ENCODE measurements at regions not wholly inside any gene's neighbourhood (a gene's known extent, or its start where the extent isn't known, plus 50 kb on each side); places are given as distances from the start of the nearest gene placed in this dataset.
"Not testable (repeated sequence)": the region's sequence is repeated elsewhere in the genome, so short reads cannot be mapped to it uniquely, and the experiment has no call there.

DNA sequence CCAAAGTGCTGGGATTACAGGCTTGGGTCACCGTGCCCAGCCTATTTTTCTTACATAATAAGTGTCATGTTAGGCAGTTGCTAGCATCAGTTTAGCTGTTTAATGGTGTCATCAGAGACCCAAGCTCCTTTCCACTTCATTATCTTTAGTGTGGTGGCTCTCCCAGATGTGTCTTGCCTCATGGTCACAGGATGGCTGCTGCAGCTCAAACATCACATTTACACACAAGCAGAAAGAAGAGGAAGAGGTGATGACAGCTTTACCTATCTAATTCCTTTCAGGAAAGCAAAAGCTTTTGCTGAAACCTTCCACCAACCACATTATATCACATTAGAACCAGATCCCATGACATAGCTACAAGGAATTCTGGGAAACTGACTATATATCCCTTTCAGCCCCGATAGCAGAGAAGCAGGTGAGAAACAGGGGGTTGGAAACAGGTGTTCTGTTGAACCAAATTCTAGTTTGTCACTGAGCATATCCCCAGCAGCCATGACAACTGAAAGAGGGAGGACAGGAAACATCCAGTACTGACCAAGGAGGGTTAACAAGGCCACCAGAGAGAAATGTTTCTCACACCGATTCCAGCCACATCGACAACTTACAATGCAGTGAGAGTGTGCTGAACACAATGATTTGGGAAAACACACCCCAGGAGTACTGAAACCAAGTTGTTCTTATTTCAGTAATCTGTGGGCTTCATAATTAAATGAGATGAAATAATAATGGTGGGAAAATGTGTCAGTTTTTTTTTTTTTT is 617.0 kb downstream of the UQCRFS1 start:
- Histone ChIP-seq H3K4me3 (no peak overlapping the region), H3K27ac (no peak overlapping the region)
- TF ChIP-seq, protein P1, sequence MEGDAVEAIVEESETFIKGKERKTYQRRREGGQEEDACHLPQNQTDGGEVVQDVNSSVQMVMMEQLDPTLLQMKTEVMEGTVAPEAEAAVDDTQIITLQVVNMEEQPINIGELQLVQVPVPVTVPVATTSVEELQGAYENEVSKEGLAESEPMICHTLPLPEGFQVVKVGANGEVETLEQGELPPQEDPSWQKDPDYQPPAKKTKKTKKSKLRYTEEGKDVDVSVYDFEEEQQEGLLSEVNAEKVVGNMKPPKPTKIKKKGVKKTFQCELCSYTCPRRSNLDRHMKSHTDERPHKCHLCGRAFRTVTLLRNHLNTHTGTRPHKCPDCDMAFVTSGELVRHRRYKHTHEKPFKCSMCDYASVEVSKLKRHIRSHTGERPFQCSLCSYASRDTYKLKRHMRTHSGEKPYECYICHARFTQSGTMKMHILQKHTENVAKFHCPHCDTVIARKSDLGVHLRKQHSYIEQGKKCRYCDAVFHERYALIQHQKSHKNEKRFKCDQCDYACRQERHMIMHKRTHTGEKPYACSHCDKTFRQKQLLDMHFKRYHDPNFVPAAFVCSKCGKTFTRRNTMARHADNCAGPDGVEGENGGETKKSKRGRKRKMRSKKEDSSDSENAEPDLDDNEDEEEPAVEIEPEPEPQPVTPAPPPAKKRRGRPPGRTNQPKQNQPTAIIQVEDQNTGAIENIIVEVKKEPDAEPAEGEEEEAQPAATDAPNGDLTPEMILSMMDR (IDR thresholded peaks at IDR 0.05), result no peak
- DNase-seq (ENCODE audit: low spot score), result no peak

DNA sequence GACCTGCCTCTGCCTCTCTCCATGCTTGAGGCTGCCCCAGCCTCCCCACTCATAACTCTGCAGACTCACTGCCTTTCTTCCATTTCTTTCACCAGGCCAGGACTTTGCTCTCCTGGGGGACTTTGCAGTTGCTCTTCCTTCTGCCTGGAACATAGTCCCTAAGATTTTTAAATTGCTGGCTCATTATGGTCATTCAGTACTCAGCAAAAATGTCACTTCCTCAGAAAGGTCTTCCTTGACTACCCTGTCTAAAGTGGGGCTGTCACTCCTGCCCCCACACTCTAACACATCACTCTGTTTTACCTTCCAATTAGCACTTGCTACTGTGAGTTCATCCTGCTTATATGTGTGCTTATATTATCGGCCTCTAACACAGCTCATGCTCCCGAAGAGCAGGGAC is 618.2 kb downstream of the UQCRFS1 start:
- TF ChIP-seq, protein P1 (IDR thresholded peaks at IDR 0.05), result no peak
- no peak for DNase-seq (ENCODE audit: low spot score)

DNA sequence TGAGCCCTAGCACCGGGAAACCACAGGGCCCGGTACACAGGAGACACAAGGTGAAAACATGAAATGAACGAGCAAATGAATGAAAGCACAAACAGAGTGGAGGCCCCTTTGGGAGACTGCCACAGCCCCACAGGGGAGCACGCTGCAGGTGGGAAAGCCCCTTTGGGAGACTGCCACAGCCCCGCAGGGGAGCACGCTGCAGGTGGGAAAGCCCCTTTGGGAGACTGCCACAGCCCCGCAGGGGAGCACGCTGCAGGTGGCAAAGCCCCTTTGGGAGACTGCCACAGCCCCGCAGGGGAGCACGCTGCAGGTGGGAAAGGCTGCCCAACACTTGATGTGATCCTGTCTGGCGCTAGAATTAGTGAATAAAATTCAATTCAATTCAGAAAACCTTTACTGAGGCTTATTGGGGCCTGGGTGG is 623.0 kb downstream of the UQCRFS1 start:
- not testable (repeated sequence) for H3K4me3 ChIP-seq; DNase-seq (ENCODE audit: low spot score); H3K27ac ChIP-seq

More for the DNA sequence above, 618.2 kb downstream of the UQCRFS1 start:
- Histone ChIP-seq H3K27ac (no peak overlapping the region), H3K4me3 (no peak overlapping the region)

DNA sequence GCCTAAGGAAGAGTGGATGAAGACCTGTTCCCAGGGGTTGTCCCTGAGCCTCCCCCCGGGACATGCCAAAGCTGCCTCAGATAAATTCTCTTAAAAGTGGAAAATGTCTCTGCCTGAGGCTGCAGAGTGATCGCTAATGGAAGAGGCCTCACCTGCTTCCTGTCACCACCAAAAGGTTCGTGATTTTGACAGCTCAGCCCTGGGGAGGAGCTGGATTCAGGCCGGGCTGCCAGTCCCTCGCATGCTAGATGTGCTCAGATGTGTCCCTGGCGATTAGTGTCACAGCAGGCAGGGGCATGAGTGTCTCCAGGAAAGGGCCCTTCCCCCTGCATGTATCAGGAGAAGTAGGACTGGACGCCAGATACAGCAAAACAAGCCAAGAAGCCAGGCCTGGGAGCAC is 626.5 kb downstream of the UQCRFS1 start:
- no peak for DNase-seq (ENCODE audit: low spot score)
- no peak overlapping the region for H3K4me3 ChIP-seq
- no peak overlapping the region for H3K27ac ChIP-seq
- TF ChIP-seq, protein P1 (IDR thresholded peaks at IDR 0.05), result no peak

DNA sequence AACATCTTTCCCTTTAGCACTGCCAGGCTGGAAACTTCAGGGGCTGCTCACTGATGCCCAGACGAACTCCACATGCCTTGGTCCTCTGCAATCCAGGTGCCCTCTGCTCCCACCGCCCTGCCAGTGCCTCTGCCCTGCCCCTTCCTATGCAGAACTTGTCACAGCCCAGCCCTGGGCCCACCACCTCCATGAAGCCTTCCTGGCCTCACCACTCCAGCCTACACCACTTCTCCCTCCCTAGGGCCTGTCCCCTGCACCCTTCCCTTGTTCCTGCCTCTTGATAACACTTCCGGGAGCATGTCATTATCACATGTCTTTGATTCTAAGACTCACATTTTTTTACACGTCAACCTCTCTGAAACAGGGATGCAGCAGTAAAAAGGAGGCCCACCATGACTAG is 627.2 kb downstream of the UQCRFS1 start:
- TF ChIP-seq, protein P1 (IDR thresholded peaks at IDR 0.05), result no peak

DNA sequence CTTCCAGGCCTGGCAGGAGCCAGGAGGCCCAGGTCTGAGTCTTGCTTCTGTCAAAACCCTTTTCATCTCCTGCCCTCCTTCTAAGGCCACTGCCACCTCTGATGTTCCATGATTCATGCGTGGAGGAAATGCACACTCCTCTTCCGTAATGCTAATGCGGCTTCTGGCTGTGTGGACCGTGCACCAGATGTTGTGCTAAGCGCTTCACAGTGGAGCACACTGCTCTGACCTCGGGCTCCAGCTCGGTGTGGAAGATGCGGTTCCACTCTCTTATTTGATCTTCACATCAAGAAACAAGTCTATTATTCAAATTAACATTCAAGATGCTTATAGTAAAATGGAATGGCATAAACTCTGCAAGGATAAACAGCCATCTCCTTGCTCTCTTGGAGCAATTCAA is 629.2 kb downstream of the UQCRFS1 start:
- no peak for DNase-seq (ENCODE audit: low spot score)
- no peak overlapping the region for H3K27ac ChIP-seq
- TF ChIP-seq, protein P1 (IDR thresholded peaks at IDR 0.05), result no peak
- H3K4me3 ChIP-seq, result no peak overlapping the region

More for the DNA sequence above, 627.2 kb downstream of the UQCRFS1 start:
- H3K4me3 ChIP-seq, result no peak overlapping the region
- H3K27ac ChIP-seq, result no peak overlapping the region
- no peak for DNase-seq (ENCODE audit: low spot score)

DNA sequence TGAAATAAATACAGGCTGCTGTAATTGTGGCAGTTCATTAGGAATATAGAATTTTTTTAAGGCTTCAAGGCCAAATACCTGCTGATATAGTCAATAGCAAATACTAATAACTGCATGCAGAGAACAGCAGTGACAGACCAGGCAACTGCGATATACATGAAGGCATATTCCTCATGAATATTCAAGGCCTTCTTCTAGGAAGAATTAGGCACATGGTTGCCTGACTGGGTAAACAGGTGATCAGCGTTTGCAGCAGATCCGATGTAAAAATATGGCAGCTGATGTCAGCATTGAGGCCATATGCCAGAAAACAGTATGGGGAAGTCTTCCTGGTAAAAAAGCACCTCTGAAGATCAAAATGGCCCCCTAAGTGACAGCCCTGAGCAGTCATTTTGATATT is 629.7 kb downstream of the UQCRFS1 start:
- H3K27ac ChIP-seq, result no peak overlapping the region
- TF ChIP-seq, protein P1 (IDR thresholded peaks at IDR 0.05), result no peak
- H3K4me3 ChIP-seq, result no peak overlapping the region
- no peak for DNase-seq (ENCODE audit: low spot score)

All from coronary artery (tissue), 2 donors.